WTC11 (cell line): ENCODE measurements at regions not wholly inside any gene's neighbourhood (a gene's known extent, or its start where the extent isn't known, plus 50 kb on each side); places are given as distances from the start of the nearest gene placed in this dataset.
"Not testable (repeated sequence)": the region's sequence is repeated elsewhere in the genome, so short reads cannot be mapped to it uniquely, and the experiment has no call there.

Experiments used
- ATAC-seq: fragments of 200-7000 bp; cut with Tn5 transposase; 2 replicates; pipeline ENCODE4 v1.10.0; 2021; ENCODE audit warnings: mild to moderate bottlenecking, moderate library complexity
- CTCF ChIA-PET: fragments of 300-600 bp; sonication (Branson Sonifier 250); formaldehyde crosslinking; loops from one replicate; lab custom pipeline; 2021; ENCODE audit warnings: antibody characterized with exemption; lab: Charles Lee
- POLR2A ChIA-PET: fragments of 350-600 bp; sonication (Branson Sonifier 250); formaldehyde crosslinking; loops from one replicate; lab custom pipeline; 2021; ENCODE audit warnings: antibody characterized with exemption; lab: Charles Lee
- DNase-seq: peaks from one replicate; pipeline ENCODE4 v3.0.0; 2021; ENCODE audit warnings: low spot score
- H3K27ac Mint-ChIP-seq: 2 replicates; pipeline ENCODE4 v1.8.0; 2021; ENCODE audit warnings: mixed read lengths
- H3K27me3 Mint-ChIP-seq: 2 replicates; pipeline ENCODE4 v1.8.0; 2021; ENCODE audit warnings: low read depth, mild to moderate bottlenecking, moderate library complexity, mixed read lengths
- H3K36me3 Mint-ChIP-seq: 2 replicates; pipeline ENCODE4 v1.8.0; 2021; ENCODE audit warnings: mixed read lengths
- H3K4me1 Mint-ChIP-seq: 2 replicates; pipeline ENCODE4 v1.8.0; 2022; ENCODE audit warnings: mixed read lengths
- H3K4me3 Mint-ChIP-seq: 2 replicates; pipeline ENCODE4 v1.8.0; 2021; ENCODE audit warnings: mild to moderate bottlenecking, moderate library complexity, mixed read lengths
- H3K9me3 Mint-ChIP-seq: 2 replicates; pipeline ENCODE4 v1.8.0; 2021; ENCODE audit warnings: mixed read lengths
- ESRRA ChIP-seq: sonication (generic); formaldehyde crosslinking; IDR thresholded peaks from 2 replicates; pipeline ENCODE4 v1.8.1; 2022; ENCODE audit warnings: mild to moderate bottlenecking, missing genetic modification reagents, borderline replicate concordance
- MLX ChIP-seq: sonication (generic); formaldehyde crosslinking; IDR thresholded peaks from 2 replicates; pipeline ENCODE4 v1.8.1; 2023; ENCODE audit warnings: mild to moderate bottlenecking, missing genetic modification reagents, moderate library complexity
- SOX15 ChIP-seq: fragments of 250-450 bp; sonication (Bioruptor Pico); IDR thresholded peaks from 2 replicates; pipeline ENCODE4 v1.9.0; 2021; ENCODE audit warnings: mild to moderate bottlenecking
- USF1 ChIP-seq: sonication (generic); formaldehyde crosslinking; IDR thresholded peaks from 2 replicates; pipeline ENCODE4 v1.8.0; 2022; ENCODE audit warnings: mild to moderate bottlenecking, missing genetic modification reagents
- TF ChIP-seq, protein P1 (sequence below): sonication (generic); formaldehyde crosslinking; IDR thresholded peaks from 2 replicates; pipeline ENCODE4 v1.8.1; 2023; ENCODE audit warnings: mild to moderate bottlenecking, missing genetic modification reagents, borderline replicate concordance
- TF ChIP-seq, protein P2 (sequence below): sonication (generic); formaldehyde crosslinking; IDR thresholded peaks from 2 replicates; pipeline ENCODE4 v1.8.1; 2022; ENCODE audit warnings: low read depth, mild to moderate bottlenecking, moderate library complexity, missing genetic modification reagents, borderline replicate concordance
- TF ChIP-seq, protein P3 (sequence below): fragments of 250-450 bp; sonication (Bioruptor Pico); IDR thresholded peaks from 2 replicates; pipeline ENCODE4 v2.1.2; 2022; ENCODE audit warnings: mild to moderate bottlenecking, moderate library complexity
- TF ChIP-seq, protein P4 (sequence below): fragments of 200-600 bp; IDR thresholded peaks from 2 replicates; pipeline ENCODE4 v1.8.0; 2022; ENCODE audit warnings: antibody characterized with exemption
- TF ChIP-seq, protein P5 (sequence below): sonication (generic); formaldehyde crosslinking; IDR thresholded peaks from 2 replicates; pipeline ENCODE4 v1.8.0; 2022; ENCODE audit warnings: mild to moderate bottlenecking, missing genetic modification reagents

- TF ChIP-seq, protein P1, sequence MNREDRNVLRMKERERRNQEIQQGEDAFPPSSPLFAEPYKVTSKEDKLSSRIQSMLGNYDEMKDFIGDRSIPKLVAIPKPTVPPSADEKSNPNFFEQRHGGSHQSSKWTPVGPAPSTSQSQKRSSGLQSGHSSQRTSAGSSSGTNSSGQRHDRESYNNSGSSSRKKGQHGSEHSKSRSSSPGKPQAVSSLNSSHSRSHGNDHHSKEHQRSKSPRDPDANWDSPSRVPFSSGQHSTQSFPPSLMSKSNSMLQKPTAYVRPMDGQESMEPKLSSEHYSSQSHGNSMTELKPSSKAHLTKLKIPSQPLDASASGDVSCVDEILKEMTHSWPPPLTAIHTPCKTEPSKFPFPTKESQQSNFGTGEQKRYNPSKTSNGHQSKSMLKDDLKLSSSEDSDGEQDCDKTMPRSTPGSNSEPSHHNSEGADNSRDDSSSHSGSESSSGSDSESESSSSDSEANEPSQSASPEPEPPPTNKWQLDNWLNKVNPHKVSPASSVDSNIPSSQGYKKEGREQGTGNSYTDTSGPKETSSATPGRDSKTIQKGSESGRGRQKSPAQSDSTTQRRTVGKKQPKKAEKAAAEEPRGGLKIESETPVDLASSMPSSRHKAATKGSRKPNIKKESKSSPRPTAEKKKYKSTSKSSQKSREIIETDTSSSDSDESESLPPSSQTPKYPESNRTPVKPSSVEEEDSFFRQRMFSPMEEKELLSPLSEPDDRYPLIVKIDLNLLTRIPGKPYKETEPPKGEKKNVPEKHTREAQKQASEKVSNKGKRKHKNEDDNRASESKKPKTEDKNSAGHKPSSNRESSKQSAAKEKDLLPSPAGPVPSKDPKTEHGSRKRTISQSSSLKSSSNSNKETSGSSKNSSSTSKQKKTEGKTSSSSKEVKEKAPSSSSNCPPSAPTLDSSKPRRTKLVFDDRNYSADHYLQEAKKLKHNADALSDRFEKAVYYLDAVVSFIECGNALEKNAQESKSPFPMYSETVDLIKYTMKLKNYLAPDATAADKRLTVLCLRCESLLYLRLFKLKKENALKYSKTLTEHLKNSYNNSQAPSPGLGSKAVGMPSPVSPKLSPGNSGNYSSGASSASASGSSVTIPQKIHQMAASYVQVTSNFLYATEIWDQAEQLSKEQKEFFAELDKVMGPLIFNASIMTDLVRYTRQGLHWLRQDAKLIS (CRISPR knock-in tag): no peak
- TF ChIP-seq, protein P2, sequence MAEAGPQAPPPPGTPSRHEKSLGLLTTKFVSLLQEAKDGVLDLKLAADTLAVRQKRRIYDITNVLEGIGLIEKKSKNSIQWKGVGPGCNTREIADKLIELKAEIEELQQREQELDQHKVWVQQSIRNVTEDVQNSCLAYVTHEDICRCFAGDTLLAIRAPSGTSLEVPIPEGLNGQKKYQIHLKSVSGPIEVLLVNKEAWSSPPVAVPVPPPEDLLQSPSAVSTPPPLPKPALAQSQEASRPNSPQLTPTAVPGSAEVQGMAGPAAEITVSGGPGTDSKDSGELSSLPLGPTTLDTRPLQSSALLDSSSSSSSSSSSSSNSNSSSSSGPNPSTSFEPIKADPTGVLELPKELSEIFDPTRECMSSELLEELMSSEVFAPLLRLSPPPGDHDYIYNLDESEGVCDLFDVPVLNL (CRISPR knock-in tag): no peak
- TF ChIP-seq SOX15 (CRISPR knock-in tag): no peak
- TF ChIP-seq, protein P3, sequence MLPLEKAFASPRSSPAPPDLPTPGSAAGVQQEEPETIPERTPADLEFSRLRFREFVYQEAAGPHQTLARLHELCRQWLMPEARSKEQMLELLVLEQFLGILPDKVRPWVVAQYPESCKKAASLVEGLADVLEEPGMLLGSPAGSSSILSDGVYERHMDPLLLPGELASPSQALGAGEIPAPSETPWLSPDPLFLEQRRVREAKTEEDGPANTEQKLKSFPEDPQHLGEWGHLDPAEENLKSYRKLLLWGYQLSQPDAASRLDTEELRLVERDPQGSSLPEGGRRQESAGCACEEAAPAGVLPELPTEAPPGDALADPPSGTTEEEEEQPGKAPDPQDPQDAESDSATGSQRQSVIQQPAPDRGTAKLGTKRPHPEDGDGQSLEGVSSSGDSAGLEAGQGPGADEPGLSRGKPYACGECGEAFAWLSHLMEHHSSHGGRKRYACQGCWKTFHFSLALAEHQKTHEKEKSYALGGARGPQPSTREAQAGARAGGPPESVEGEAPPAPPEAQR (CRISPR knock-in tag): no peak
- TF ChIP-seq USF1 (CRISPR knock-in tag): no peak
- TF ChIP-seq ESRRA: no peak
These were observed 581.9 kb downstream of the HTR1B start (continued) for GRCh38 chr6:76881414-76881813.

GRCh38 chr6:76876922-76877553, 586.3 kb downstream of the HTR1B start:
- H3K4me1 Mint-ChIP-seq: no peaks in the 10 kb centered on the region; the same call in 1 of the 2 replicates
- peaks cover 27% of the 10 kb centered on the region for H3K36me3 Mint-ChIP-seq
- ATAC-seq: peak; percentile 100
- peak overlapping the region; percentile 87 for H3K4me3 Mint-ChIP-seq
- ChIA-PET CTCF (interaction anchor here (0.6 to 1.6 kb wide), 15 partner anchors 11 to 984 kb away, joined by 3 to 14 read pairs (median 4); no protein-coding TSS in a partner anchor), POLR2A (no interaction called here)
- H3K9me3 Mint-ChIP-seq: peaks cover 33% of the 10 kb centered on the region
- DNase-seq: peak; percentile 75
- H3K27me3 Mint-ChIP-seq: peaks cover 3% of the 10 kb centered on the region; the same call in 1 of the 2 replicates
- TF ChIP-seq, protein P4, sequence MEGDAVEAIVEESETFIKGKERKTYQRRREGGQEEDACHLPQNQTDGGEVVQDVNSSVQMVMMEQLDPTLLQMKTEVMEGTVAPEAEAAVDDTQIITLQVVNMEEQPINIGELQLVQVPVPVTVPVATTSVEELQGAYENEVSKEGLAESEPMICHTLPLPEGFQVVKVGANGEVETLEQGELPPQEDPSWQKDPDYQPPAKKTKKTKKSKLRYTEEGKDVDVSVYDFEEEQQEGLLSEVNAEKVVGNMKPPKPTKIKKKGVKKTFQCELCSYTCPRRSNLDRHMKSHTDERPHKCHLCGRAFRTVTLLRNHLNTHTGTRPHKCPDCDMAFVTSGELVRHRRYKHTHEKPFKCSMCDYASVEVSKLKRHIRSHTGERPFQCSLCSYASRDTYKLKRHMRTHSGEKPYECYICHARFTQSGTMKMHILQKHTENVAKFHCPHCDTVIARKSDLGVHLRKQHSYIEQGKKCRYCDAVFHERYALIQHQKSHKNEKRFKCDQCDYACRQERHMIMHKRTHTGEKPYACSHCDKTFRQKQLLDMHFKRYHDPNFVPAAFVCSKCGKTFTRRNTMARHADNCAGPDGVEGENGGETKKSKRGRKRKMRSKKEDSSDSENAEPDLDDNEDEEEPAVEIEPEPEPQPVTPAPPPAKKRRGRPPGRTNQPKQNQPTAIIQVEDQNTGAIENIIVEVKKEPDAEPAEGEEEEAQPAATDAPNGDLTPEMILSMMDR: peak; percentile 47
- TF ChIP-seq, protein P5, sequence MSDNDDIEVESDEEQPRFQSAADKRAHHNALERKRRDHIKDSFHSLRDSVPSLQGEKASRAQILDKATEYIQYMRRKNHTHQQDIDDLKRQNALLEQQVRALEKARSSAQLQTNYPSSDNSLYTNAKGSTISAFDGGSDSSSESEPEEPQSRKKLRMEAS: peak; percentile 16; the same call in 1 of the 2 replicates
- no peak for TF ChIP-seq MLX (CRISPR knock-in tag)
- H3K27ac Mint-ChIP-seq: peak overlapping the region; percentile 92

GRCh38 chr6:76876430-76876829, 586.9 kb downstream of the HTR1B start:
- CTCF ChIA-PET: interaction anchor here (0.6 to 1.6 kb wide), 14 partner anchors 12 to 984 kb away, joined by 3 to 14 read pairs (median 4); no protein-coding TSS in a partner anchor
- peak; percentile 34 for ATAC-seq
- peak overlapping the region; percentile 92 for H3K27ac Mint-ChIP-seq
- POLR2A ChIA-PET, H3K4me1 Mint-ChIP-seq, H3K27me3 Mint-ChIP-seq: not testable (repeated sequence)
- TF ChIP-seq, protein P5: 0 out of 2 replicates have a peak, but pooled peaks have one; percentile 23
- H3K9me3 Mint-ChIP-seq: peaks cover 32% of the 10 kb centered on the region
- peaks cover 26% of the 10 kb centered on the region for H3K36me3 Mint-ChIP-seq
- peak overlapping the region; percentile 87 for H3K4me3 Mint-ChIP-seq
- peak; percentile 69 for DNase-seq
